Right ventricle myocardium superior (tissue), 1 donor: ENCODE measurements at regions not wholly inside any gene's neighbourhood (a gene's known extent, or its start where the extent isn't known, plus 50 kb on each side); places are given as distances from the start of the nearest gene placed in this dataset.
"Not testable (repeated sequence)": the region's sequence is repeated elsewhere in the genome, so short reads cannot be mapped to it uniquely, and the experiment has no call there.

Source experiments
- ATAC-seq: fragments of 200-7000 bp; cut with Tn5 transposase; one replicate; pipeline ENCODE4 v1.9.1; 2020; ENCODE audit warnings: mild to moderate bottlenecking; ENCODE audit not compliant: poor library complexity
- DNase-seq: peaks from one replicate; pipeline ENCODE4 v3.0.0-alpha.2; 2020
- intact Hi-C: fragments of 100-400 bp; cut with DNase I; formaldehyde crosslinking; loops from one replicate; pipeline ENCODE4 v1.11.2; 2022
- donor health status: DM: no; HTN: yes; CAD: no; lungs with severe emphysema.

DNA sequence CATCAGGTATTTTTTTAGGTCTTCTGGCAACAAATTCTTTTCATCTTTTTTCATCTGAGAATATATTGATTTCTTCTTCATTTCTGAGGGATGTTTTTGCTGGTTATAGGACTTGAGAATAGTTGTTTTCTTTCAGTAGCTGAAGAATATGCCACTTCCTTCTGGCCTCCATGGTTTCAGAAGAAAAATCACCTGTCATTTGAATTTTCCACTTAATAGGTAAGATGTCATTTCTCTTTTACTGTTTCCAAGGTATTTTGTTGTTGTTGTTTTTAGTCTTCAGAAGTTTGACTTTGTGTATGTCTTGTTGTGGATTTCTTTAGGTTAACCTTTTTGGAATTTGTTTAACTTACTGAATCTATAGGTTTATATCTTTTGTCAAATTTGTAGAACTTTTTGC, 257.8 kb upstream of the AMIGO2 start:
- intact Hi-C loops = no loop called here
- ATAC-seq (no peak), DNase-seq (no peak)

GRCh38 chr12:47333271-47333858, 253.6 kb upstream of the AMIGO2 start:
- DNase-seq, ATAC-seq, intact Hi-C loops: not testable (repeated sequence)

- intact Hi-C loops = no loop called here
- ATAC-seq = no peak
- no peak for DNase-seq
Measured at GRCh38 chr12:47328831-47329545, 249.2 kb upstream of the AMIGO2 start.

DNA sequence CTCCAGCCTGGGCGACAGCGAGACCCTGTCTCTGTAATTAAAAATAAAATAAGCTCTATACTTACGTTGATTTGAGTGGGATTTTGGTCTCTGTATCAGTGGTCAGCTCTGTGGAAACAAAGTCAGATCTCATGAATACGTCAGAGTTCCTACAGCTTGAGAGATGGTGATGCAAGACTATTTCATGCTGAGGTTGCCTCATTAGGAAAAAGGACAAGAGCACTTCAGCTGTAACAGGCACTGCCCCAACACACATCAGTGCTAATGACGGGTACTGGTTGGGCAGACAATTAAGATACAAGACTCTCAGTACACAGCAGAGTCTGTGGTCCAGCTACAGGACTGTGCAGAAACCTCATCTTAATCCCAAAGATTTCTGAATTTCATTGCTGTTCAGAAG, 246.4 kb upstream of the AMIGO2 start:
- intact Hi-C loops = no loop called here
- DNase-seq (no peak), ATAC-seq (no peak)

DNA sequence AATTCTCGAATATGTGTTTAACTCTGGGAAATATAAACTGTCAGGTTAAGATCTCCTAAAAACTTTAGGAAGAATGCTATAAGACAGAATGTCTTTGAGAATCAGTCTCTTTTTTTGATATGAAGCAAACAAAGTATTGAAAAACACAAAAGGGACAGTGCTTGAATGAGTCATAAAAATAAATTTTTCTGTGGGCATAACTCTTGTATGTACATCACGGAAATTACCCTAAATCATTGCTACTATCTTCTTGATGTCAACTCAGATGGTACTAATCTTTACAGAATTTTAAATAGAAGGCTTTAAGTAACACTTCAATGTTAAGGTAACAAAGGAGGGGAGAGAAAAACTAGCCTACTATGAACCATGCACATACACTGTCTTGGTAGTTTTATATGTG, 244.0 kb upstream of the AMIGO2 start:
- no peak for ATAC-seq

DNA sequence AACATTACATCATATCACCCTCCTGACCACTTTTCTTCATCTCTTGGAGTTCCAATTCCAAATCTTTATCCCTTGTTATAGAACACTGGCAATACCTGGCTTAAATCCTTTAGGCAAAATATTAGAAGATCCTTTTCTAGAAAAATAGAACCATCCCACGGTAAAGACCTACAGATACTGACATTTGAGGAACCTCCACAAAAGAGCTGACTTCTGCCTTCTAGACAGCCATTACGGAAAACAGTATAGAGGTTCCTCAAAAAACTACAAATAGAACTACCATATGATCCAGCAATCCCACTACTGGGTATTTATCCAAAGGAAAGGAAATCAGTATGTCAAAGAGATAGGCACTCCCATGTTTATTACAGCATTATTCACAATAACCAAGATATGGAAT, 241.7 kb upstream of the AMIGO2 start:
- DNase-seq (no peak), ATAC-seq (no peak)
- intact Hi-C loops = no loop called here

More for the DNA sequence above, 244.0 kb upstream of the AMIGO2 start:
- intact Hi-C loops = no loop called here
- no peak for DNase-seq

DNA sequence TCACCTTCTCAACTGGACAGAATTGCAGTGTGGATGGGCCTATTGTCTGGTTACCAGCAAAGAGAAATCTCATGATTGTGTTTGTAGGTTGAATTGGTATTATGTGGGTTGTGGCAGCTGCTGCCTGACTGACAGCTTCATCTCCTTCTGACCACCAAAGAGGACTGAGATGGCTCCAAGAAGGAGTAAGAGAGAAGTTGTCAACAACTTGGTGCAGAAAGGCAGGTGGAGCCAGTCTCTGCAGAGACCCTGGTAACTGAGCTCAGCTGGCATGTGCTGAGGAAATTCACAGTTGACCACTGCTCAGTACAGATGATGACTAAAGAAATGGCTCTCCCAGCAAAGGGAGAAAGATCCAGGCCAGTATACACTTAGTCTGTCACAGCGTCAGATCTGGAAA, 240.0 kb upstream of the AMIGO2 start:
- intact Hi-C loops = no loop called here
- DNase-seq (no peak), ATAC-seq (no peak)

DNA sequence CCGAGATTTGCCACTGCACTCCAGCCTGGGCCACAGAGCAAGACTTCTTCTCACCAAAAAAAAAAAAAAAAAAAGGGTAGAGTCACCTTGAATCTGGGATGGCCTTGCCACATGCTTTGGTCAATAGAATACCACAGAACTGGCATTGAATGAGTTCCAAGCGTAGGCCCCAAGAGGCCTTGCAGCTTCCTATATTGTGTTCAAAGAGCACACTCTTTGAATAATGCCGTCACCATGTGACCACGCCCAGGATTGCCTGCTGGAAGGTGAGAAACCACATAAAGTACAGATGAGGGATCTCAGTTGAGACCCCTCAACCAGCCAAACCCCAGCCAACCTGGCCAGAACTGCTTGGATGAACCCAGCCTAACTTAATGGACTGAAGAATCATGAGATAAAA, 239.2 kb upstream of the AMIGO2 start:
- ATAC-seq = no peak
- DNase-seq = no peak
- intact Hi-C loops = no loop called here

GRCh38 chr12:47317175-47317915, 237.6 kb upstream of the AMIGO2 start:
- intact Hi-C loops = no loop called here
- DNase-seq (no peak), ATAC-seq (peak; percentile 29)

- DNase-seq (no peak), ATAC-seq (peak; percentile 48)
- intact Hi-C loops = no loop called here
Measured at GRCh38 chr12:47316609-47317049, 236.9 kb upstream of the AMIGO2 start.

- DNase-seq = no peak
- no peak for ATAC-seq
- intact Hi-C loops = no loop called here
Measured at GRCh38 chr12:47314996-47315395, 235.2 kb upstream of the AMIGO2 start.

GRCh38 chr12:47312808-47313426, 233.2 kb upstream of the AMIGO2 start:
- DNase-seq (no peak), ATAC-seq (no peak)
- intact Hi-C loops = no loop called here

DNA sequence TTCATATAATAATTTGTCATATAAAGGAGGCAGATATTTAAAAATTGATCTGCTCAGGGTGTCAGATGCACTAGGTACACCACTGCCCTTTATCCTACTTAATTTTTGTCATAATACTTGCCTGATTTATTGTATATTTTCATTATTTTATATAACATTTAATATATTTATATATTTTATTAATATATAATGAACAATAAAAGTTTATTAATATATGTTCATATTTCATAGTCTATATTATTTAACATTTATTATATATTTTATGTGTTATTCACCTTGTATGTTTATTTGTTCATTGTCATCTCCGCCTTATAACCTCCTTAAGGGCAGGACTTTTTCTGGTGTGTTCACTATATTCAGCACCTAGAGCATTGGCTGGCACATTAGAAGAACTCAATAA, 232.4 kb upstream of the AMIGO2 start:
- DNase-seq = no peak

GRCh38 chr12:47311568-47311967, 231.8 kb upstream of the AMIGO2 start:
- no peak for DNase-seq
- intact Hi-C loops = no loop called here
- ATAC-seq = no peak

More for the DNA sequence above, 232.4 kb upstream of the AMIGO2 start:
- intact Hi-C loops = no loop called here
- no peak for ATAC-seq

DNA sequence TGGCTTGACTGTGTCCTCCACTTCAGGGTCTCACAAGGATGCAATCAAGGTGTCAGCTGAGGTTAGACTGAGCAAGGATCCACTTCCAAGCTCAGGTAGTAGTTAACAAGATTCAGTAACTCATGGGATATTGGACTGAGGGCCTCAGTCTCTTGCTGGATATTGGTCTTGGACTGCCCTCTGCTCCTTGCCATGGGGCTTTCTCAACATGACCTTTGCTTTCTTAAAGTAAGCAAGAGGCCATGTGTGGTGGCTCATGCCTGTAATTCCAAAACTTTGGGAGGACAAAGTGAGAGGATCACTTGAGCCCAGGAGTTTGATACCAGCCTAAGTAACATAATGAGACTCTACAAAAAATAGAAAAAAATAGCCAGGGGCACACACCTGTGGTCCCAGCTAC, 231.3 kb upstream of the AMIGO2 start:
- DNase-seq = no peak
- intact Hi-C loops = no loop called here
- ATAC-seq = no peak

DNA sequence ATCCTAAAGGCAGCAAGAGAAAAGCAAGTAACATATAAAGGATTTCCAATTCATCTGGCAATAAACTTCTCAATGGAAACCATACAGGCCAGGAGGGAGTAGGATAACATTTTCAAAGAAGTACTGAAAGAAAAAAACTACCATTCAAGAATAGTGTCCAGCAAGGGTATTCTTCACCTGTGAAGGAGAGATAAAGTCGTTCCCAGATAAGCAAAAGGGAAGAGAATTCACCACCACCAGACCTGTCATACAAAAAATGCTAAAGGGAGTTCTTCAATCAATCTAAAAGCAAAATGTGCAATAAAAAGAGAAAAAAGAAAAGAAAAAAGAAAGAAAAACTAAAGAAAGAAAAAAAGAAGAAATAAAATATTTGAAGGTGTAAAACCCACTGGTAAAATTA, 228.9 kb upstream of the AMIGO2 start:
- intact Hi-C loops = loop anchor here (5.0 to 10.0 kb wide), 2 partner anchors 234 to 276 kb away; partner anchors contain the start of genes AMIGO2 and PCED1B
- no peak for ATAC-seq
- DNase-seq = no peak

DNA sequence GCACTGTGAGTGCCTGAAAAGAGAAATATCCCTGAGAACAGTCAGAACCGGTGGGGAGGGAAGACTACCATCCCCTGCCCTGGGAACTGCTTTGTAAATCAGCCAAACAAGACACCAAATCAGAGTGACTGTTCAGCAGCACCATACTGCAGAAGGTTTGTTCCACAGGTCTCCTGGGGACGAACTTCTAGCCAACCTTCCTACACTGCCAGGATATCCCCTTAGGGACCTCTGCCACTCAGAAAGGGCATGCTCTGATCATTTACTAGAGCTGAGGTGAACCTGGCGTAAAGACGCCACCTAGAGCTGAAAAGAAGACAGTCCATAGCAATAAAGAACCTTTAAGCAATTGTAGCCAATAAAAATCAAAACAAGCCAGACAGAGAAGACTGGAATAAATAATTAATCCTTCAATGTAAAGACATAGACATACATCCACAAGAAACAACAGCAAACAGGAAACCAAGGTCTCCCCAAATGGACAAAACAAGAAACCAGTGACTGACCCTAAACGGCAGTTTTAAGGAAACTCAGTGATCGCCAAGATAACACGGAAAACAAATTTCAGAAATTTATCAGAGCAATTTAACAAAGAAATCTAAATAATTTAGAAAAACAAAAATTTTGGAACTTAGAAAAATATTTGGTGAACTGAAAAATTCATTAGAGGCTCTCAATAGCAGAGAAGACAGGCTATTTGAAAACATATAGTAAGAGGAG, 228.1 kb upstream of the AMIGO2 start:
- DNase-seq = no peak
- intact Hi-C loops = loop anchor here (5.0 to 10.0 kb wide), 2 partner anchors 233 to 276 kb away; partner anchors contain the start of genes AMIGO2 and PCED1B
- peak; percentile 82 for ATAC-seq

GRCh38 chr12:47306773-47307679, 227.3 kb upstream of the AMIGO2 start:
- not testable (repeated sequence) for DNase-seq
- intact Hi-C loops = loop anchor here (5.0 to 10.0 kb wide), 2 partner anchors 232 to 275 kb away; partner anchors contain the start of genes AMIGO2 and PCED1B

More at GRCh38 chr12:47306773-47307679, 227.3 kb upstream of the AMIGO2 start:
- not testable (repeated sequence) for ATAC-seq
